Type B pancreatic cell (in vitro differentiated cells): ENCODE measurements at regions not wholly inside any gene's neighbourhood (a gene's known extent, or its start where the extent isn't known, plus 50 kb on each side); places are given as distances from the start of the nearest gene placed in this dataset.
"Not testable (repeated sequence)": the region's sequence is repeated elsewhere in the genome, so short reads cannot be mapped to it uniquely, and the experiment has no call there.

Experiments used
- DNase-seq: peaks from one replicate; pipeline ENCODE4 v3.0.0; 2021; ENCODE audit warnings: mixed read lengths; ENCODE audit not compliant: unreplicated experiment; ENCODE audit errors: extremely low spot score
- H3K27ac Mint-ChIP-seq: 2 replicates; pipeline ENCODE4 v1.8.0; 2021; ENCODE audit warnings: mild to moderate bottlenecking, mixed read lengths
- H3K27me3 Mint-ChIP-seq: 2 replicates; pipeline ENCODE4 v1.8.0; 2021; ENCODE audit warnings: mixed read lengths
- H3K36me3 Mint-ChIP-seq: 2 replicates; pipeline ENCODE4 v1.8.0; 2021; ENCODE audit warnings: mixed read lengths
- H3K4me1 Mint-ChIP-seq: one replicate; pipeline ENCODE4 v1.8.0; 2021; ENCODE audit warnings: mixed read lengths; ENCODE audit not compliant: unreplicated experiment
- H3K4me3 Mint-ChIP-seq: 2 replicates; pipeline ENCODE4 v1.8.0; 2021; ENCODE audit warnings: mild to moderate bottlenecking, mixed read lengths
- H3K9me3 Mint-ChIP-seq: 2 replicates; pipeline ENCODE4 v1.8.0; 2021; ENCODE audit warnings: mixed read lengths
- CTCF ChIP-seq: fragments of 200-600 bp; sonication (generic); conservative IDR thresholded peaks from 2 replicates; pipeline ENCODE4 v1.5.0; 2021; ENCODE audit warnings: antibody characterized with exemption, mild to moderate bottlenecking

- Mint-ChIP-seq H3K4me1 (no peaks in the 10 kb centered on the region), H3K4me3 (no peak overlapping the region), H3K9me3 (peaks cover 5% of the 10 kb centered on the region), H3K27ac (no peak overlapping the region), H3K27me3 (no peaks in the 10 kb centered on the region), H3K36me3 (no peaks in the 10 kb centered on the region)
- no peak for TF ChIP-seq CTCF
- DNase-seq: no peak
These were observed 687.1 kb downstream of the KLHL13 start for GRCh38 chrX:117429501-117429900.

GRCh38 chrX:117407449-117408150 is 709.0 kb downstream of the KLHL13 start:
- no peaks in the 10 kb centered on the region for H3K36me3 Mint-ChIP-seq
- H3K27me3 Mint-ChIP-seq: no peaks in the 10 kb centered on the region
- DNase-seq: no peak
- no peak for TF ChIP-seq CTCF
- peaks cover 5% of the 10 kb centered on the region for H3K9me3 Mint-ChIP-seq
- H3K4me3 Mint-ChIP-seq: no peak overlapping the region
- H3K4me1 Mint-ChIP-seq: no peaks in the 10 kb centered on the region
- no peak overlapping the region for H3K27ac Mint-ChIP-seq

GRCh38 chrX:117400839-117401238 is 715.8 kb downstream of the KLHL13 start:
- no peak for TF ChIP-seq CTCF
- H3K27ac Mint-ChIP-seq: no peak overlapping the region
- H3K4me1 Mint-ChIP-seq: no peaks in the 10 kb centered on the region
- no peaks in the 10 kb centered on the region for H3K27me3 Mint-ChIP-seq
- no peak overlapping the region for H3K4me3 Mint-ChIP-seq
- peaks cover 5% of the 10 kb centered on the region for H3K9me3 Mint-ChIP-seq
- DNase-seq: no peak
- no peaks in the 10 kb centered on the region for H3K36me3 Mint-ChIP-seq

- H3K27ac Mint-ChIP-seq: no peak overlapping the region
- H3K36me3 Mint-ChIP-seq: no peaks in the 10 kb centered on the region
- no peak overlapping the region for H3K4me3 Mint-ChIP-seq
- no peaks in the 10 kb centered on the region for H3K27me3 Mint-ChIP-seq
- no peaks in the 10 kb centered on the region for H3K4me1 Mint-ChIP-seq
- no peak for DNase-seq
- H3K9me3 Mint-ChIP-seq: peaks cover 5% of the 10 kb centered on the region
- TF ChIP-seq CTCF: no peak
These were observed 716.6 kb downstream of the KLHL13 start for GRCh38 chrX:117400005-117400404.

GRCh38 chrX:117397844-117398243 is 718.8 kb downstream of the KLHL13 start:
- no peak overlapping the region for H3K4me3 Mint-ChIP-seq
- peaks cover 5% of the 10 kb centered on the region for H3K9me3 Mint-ChIP-seq
- no peak for TF ChIP-seq CTCF
- H3K27me3 Mint-ChIP-seq: no peaks in the 10 kb centered on the region
- no peak overlapping the region for H3K27ac Mint-ChIP-seq
- H3K4me1 Mint-ChIP-seq: no peaks in the 10 kb centered on the region
- no peak for DNase-seq
- no peaks in the 10 kb centered on the region for H3K36me3 Mint-ChIP-seq

GRCh38 chrX:117394506-117395070 is 722.0 kb downstream of the KLHL13 start:
- not testable (repeated sequence) for H3K4me3 Mint-ChIP-seq, DNase-seq, H3K27me3 Mint-ChIP-seq, H3K9me3 Mint-ChIP-seq, H3K4me1 Mint-ChIP-seq, H3K27ac Mint-ChIP-seq, H3K36me3 Mint-ChIP-seq

- not testable (repeated sequence) for DNase-seq, H3K36me3 Mint-ChIP-seq, H3K27me3 Mint-ChIP-seq, H3K27ac Mint-ChIP-seq, H3K9me3 Mint-ChIP-seq, H3K4me1 Mint-ChIP-seq, H3K4me3 Mint-ChIP-seq
These were observed 724.2 kb downstream of the KLHL13 start for GRCh38 chrX:117392360-117392759.
